ENCODE measurements at regions not wholly inside any gene's neighbourhood (a gene's known extent, or its start where the extent isn't known, plus 50 kb on each side); places are given as distances from the start of the nearest gene placed in this dataset.

DNA sequence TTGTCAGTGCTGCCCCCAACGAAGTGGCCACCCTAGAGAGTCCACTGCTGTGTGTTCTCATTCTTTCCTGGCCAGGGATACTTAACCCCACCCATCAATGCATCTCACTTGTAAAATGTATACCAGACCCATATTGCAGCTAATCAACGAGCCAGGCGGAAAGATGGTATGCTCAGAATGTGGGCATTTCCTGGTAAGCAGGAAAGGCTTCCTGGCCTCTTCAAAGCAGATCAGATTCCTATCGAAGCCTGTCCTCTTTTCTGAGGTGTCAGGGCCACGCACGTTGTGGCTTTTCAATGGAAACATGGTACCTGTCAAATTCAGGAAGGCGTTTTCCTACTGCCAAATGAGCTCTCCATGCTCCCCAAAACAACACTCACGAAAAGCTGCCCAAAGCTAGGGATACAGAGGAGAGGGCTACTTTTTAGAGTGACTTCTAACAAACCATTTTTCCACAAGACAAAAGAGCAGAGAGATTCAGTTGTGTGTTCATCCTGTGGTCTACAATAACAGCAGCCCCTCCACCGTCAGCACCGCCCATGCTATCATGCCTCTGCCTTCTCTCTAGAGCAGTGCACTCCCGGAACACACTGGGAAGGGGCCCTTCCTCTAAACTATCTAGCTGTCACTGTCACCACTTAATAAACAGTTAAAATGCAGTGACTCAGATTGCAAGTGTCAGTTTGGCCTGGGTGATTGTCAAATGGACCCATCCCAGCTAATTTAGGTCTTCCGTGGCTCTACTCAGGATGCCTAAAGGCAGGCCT lies 535.1 kb downstream of the RNF144A start (continued):
- TF ChIP-seq, protein P1, sequence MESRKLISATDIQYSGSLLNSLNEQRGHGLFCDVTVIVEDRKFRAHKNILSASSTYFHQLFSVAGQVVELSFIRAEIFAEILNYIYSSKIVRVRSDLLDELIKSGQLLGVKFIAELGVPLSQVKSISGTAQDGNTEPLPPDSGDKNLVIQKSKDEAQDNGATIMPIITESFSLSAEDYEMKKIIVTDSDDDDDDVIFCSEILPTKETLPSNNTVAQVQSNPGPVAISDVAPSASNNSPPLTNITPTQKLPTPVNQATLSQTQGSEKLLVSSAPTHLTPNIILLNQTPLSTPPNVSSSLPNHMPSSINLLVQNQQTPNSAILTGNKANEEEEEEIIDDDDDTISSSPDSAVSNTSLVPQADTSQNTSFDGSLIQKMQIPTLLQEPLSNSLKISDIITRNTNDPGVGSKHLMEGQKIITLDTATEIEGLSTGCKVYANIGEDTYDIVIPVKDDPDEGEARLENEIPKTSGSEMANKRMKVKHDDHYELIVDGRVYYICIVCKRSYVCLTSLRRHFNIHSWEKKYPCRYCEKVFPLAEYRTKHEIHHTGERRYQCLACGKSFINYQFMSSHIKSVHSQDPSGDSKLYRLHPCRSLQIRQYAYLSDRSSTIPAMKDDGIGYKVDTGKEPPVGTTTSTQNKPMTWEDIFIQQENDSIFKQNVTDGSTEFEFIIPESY (IDR thresholded peaks at IDR 0.05) = no peak
- TF ChIP-seq YY1 (IDR thresholded peaks at IDR 0.05) (no peak), HNF4A (conservative IDR thresholded peaks at IDR 0.05) (no peak), NR2F2 (IDR thresholded peaks at IDR 0.05) (no peak), JUND (IDR thresholded peaks at IDR 0.05) (no peak), TAF1 (conservative IDR thresholded peaks at IDR 0.05) (no peak), EGR1 (IDR thresholded peaks at IDR 0.05; ENCODE audit: low read depth in 2 of 2) (no peak), FOXA2 (IDR thresholded peaks at IDR 0.05) (no peak), RAD21 (IDR thresholded peaks at IDR 0.05) (no peak), RXRA (IDR thresholded peaks at IDR 0.05) (no peak), SP1 (IDR thresholded peaks at IDR 0.05) (no peak)

DNA sequence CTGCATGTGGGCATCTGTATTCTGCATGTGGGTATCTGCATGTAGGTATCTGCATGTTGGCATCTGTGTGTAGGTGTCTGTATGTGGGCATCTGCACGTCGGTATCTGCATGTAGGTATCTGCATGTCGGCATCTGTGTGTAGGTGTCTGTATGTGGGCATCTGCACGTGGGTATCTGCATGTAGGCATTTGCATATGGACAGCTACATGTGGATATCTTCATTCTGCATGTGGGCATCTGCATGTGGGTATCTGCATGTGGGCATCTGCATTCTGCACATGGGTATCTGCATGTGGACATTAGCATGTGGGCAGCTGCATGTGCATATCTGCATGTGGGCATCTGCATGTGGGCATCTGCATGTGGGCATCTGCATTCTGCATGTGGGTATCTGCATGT lies 537.4 kb downstream of the RNF144A start:
- WGBS = 79% methylated on average over 4 of the region's 4 CpGs
- no peaks in the 10 kb centered on the region for H3K4me1 ChIP-seq (ENCODE audit: control insufficient read depth in 4 of 4, insufficient read depth in 4 of 4, low read length in 3 of 4)
- H3K27ac ChIP-seq (ENCODE audit: low read depth in 1 of 2, low read length in 2 of 2) = no peak overlapping the region
- H3K9me3 ChIP-seq (ENCODE audit: control insufficient read depth in 4 of 4, low read length in 3 of 4) = no peaks in the 10 kb centered on the region
- H3K27me3 ChIP-seq (ENCODE audit: control insufficient read depth in 4 of 4, insufficient read depth in 4 of 4, low read length in 3 of 4) = peaks cover 0 to 4% (median 0%) of the 10 kb centered on the region in 4 donors
- TF ChIP-seq JUND (IDR thresholded peaks at IDR 0.05) (no peak), RXRA (IDR thresholded peaks at IDR 0.05) (no peak), FOXA2 (IDR thresholded peaks at IDR 0.05) (no peak), FOXA1 (IDR thresholded peaks at IDR 0.05) (no peak), TAF1 (conservative IDR thresholded peaks at IDR 0.05) (no peak), HNF4G (IDR thresholded peaks at IDR 0.05) (no peak), SP1 (IDR thresholded peaks at IDR 0.05) (no peak), HNF4A (conservative IDR thresholded peaks at IDR 0.05) (no peak), NR2F2 (IDR thresholded peaks at IDR 0.05) (no peak)
- TF ChIP-seq, protein P2, sequence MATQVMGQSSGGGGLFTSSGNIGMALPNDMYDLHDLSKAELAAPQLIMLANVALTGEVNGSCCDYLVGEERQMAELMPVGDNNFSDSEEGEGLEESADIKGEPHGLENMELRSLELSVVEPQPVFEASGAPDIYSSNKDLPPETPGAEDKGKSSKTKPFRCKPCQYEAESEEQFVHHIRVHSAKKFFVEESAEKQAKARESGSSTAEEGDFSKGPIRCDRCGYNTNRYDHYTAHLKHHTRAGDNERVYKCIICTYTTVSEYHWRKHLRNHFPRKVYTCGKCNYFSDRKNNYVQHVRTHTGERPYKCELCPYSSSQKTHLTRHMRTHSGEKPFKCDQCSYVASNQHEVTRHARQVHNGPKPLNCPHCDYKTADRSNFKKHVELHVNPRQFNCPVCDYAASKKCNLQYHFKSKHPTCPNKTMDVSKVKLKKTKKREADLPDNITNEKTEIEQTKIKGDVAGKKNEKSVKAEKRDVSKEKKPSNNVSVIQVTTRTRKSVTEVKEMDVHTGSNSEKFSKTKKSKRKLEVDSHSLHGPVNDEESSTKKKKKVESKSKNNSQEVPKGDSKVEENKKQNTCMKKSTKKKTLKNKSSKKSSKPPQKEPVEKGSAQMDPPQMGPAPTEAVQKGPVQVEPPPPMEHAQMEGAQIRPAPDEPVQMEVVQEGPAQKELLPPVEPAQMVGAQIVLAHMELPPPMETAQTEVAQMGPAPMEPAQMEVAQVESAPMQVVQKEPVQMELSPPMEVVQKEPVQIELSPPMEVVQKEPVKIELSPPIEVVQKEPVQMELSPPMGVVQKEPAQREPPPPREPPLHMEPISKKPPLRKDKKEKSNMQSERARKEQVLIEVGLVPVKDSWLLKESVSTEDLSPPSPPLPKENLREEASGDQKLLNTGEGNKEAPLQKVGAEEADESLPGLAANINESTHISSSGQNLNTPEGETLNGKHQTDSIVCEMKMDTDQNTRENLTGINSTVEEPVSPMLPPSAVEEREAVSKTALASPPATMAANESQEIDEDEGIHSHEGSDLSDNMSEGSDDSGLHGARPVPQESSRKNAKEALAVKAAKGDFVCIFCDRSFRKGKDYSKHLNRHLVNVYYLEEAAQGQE (IDR thresholded peaks at IDR 0.05) = no peak
- no peak overlapping the region for H3K9ac ChIP-seq (ENCODE audit: low read depth in 1 of 2, low read length in 2 of 2)
- no peaks in the 10 kb centered on the region for H3K36me3 ChIP-seq (ENCODE audit: control insufficient read depth in 4 of 4, insufficient read depth in 3 of 4, low read depth in 1 of 4, low read length in 3 of 4)
- H3K4me3 ChIP-seq (ENCODE audit: low read depth in 1 of 3, low read length in 3 of 3) = no peak overlapping the region
- DNase-seq (ENCODE audit: low spot score) = no peak

DNA sequence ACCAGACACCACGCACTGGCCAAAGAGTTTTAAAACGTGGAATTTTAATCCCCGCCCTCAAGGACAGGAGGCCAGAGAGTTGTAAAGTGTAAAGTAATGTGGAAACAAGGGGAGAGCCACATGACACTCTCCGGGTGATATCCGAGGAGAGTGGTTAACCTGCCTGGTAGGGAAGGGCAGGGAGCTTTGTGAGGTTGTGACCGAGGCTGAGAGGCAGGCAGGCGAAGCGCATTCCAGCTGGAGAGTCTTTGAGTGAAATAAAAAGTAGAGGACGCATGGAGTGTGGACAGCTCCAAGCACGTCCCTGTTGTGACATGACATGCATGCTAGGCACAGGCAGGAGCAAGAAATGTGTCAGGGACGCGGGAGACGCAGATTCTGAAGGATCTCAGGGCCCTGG lies 539.5 kb downstream of the RNF144A start:
- Histone ChIP-seq H3K36me3 (ENCODE audit: control insufficient read depth in 4 of 4, insufficient read depth in 3 of 4, low read depth in 1 of 4, low read length in 3 of 4) (no peaks in the 10 kb centered on the region), H3K9me3 (ENCODE audit: control insufficient read depth in 4 of 4, low read length in 3 of 4) (no peaks in the 10 kb centered on the region), H3K27me3 (ENCODE audit: control insufficient read depth in 4 of 4, insufficient read depth in 4 of 4, low read length in 3 of 4) (peaks cover 0 to 4% (median 0%) of the 10 kb centered on the region in 4 donors), H3K4me3 (ENCODE audit: low read depth in 1 of 3, low read length in 3 of 3) (no peak overlapping the region), H3K27ac (ENCODE audit: low read depth in 1 of 2, low read length in 2 of 2) (no peak overlapping the region), H3K4me1 (ENCODE audit: control insufficient read depth in 4 of 4, insufficient read depth in 4 of 4, low read length in 3 of 4) (no peaks in the 10 kb centered on the region), H3K9ac (ENCODE audit: low read depth in 1 of 2, low read length in 2 of 2) (no peak overlapping the region)
- TF ChIP-seq HNF4G (IDR thresholded peaks at IDR 0.05) = no peak
- 67% methylated on average over 13 of the region's 13 CpGs for WGBS
- no peak for DNase-seq (ENCODE audit: low spot score)
